B cell (primary cell): ENCODE measurements at regions not wholly inside any gene's neighbourhood (a gene's known extent, or its start where the extent isn't known, plus 50 kb on each side); places are given as distances from the start of the nearest gene placed in this dataset.
"Not testable (repeated sequence)": the region's sequence is repeated elsewhere in the genome, so short reads cannot be mapped to it uniquely, and the experiment has no call there.

Experiments
- ATAC-seq: fragments of 200-7000 bp; cut with Tn5 transposase; one replicate; pipeline ENCODE4 v1.10.0; 2021; ENCODE audit warnings: low read depth, mild to moderate bottlenecking, moderate number of reproducible peaks, moderate library complexity
- CTCF ChIA-PET: fragments of 350-600 bp; sonication (Branson Sonifier 250); formaldehyde crosslinking; loops from one replicate; lab custom pipeline; 2021; ENCODE audit warnings: antibody characterized with exemption, inconsistent platforms; lab: Charles Lee
- POLR2A ChIA-PET: fragments of 350-600 bp; sonication (Branson Sonifier 250); formaldehyde crosslinking; loops from one replicate; lab custom pipeline; 2021; ENCODE audit warnings: antibody characterized with exemption; lab: Charles Lee
- DNase-seq: peaks from one replicate; pipeline ENCODE4 v3.0.0; 2013
- H2AFZ ChIP-seq: 2 replicates; pipeline ENCODE4 v1.6.1; 2012; ENCODE audit warnings: mild to moderate bottlenecking, low read depth, low read length; ENCODE audit not compliant: insufficient read depth, poor library complexity, severe bottlenecking
- H3K27ac ChIP-seq, 2 donors: 1 replicate in 1 of 2; 2 replicates in 1 of 2; pipeline ENCODE4 v1.5.1; 2012 to 2013; ENCODE audit warnings: low read length in 2 of 2, mild to moderate bottlenecking in 2 of 2, moderate library complexity in 1 of 2
- H3K27me3 ChIP-seq, 4 experiments: fragments of 200-600 bp in 1 of 4; sonication (generic) in 1 of 4; replicated peaks in 1 of 4; 1 replicate in 2 of 4; 2 replicates in 2 of 4; pipeline versions ENCODE4 v1.6.1 to v1.7.0; 2013 to 2016; ENCODE audit warnings: low read length in 3 of 4, mild to moderate bottlenecking in 2 of 4, mixed read lengths in 1 of 4, moderate library complexity in 1 of 4; ENCODE audit not compliant: insufficient read depth in 4 of 4, control insufficient read depth in 3 of 4; ENCODE audit errors: control extremely low read depth in 1 of 4
- H3K36me3 ChIP-seq, 2 experiments: replicated peaks in 1 of 2; 1 replicate in 1 of 2; 2 replicates in 1 of 2; pipeline versions ENCODE4 v1.6.1 to v1.7.1; 2013; ENCODE audit warnings: low read length in 1 of 2; ENCODE audit not compliant: insufficient read depth in 2 of 2, control insufficient read depth in 1 of 2; ENCODE audit errors: control extremely low read depth in 1 of 2, extremely low read depth in 1 of 2
- H3K4me1 ChIP-seq, 2 donors: fragments of 200-600 bp in 1 of 2; sonication (generic) in 1 of 2; 1 replicate in 1 of 2; 2 replicates in 1 of 2; pipeline versions ENCODE4 v1.5.1 to v1.6.1; 2013 to 2017; ENCODE audit warnings: low read length in 2 of 2; ENCODE audit not compliant: control insufficient read depth in 2 of 2, insufficient read depth in 2 of 2
- H3K4me2 ChIP-seq: replicated peaks from 2 replicates; pipeline ENCODE3; 2012; ENCODE audit warnings: mild to moderate bottlenecking, low read depth, low read length; ENCODE audit not compliant: poor library complexity, severe bottlenecking
- H3K4me3 ChIP-seq, 5 experiments: fragments of 200-600 bp in 1 of 5; sonication (generic) in 1 of 5; 1 replicate in 3 of 5; 2 replicates in 2 of 5; pipeline versions ENCODE4 v1.5.1 to v1.7.0; 2011 to 2016; ENCODE audit warnings: low read length in 4 of 5, mild to moderate bottlenecking in 4 of 5, low read depth in 2 of 5, control low read depth in 1 of 5, moderate library complexity in 1 of 5; ENCODE audit not compliant: insufficient read depth in 1 of 5; ENCODE audit errors: control extremely low read depth in 1 of 5, extremely low read depth in 1 of 5
- H3K79me2 ChIP-seq: fragments of 200-600 bp; sonication (generic); one replicate; pipeline ENCODE4 v1.6.0; 2016; ENCODE audit warnings: low read length; ENCODE audit not compliant: control insufficient read depth, insufficient read depth
- H3K9ac ChIP-seq: fragments of 200-600 bp; sonication (generic); 2 replicates; pipeline ENCODE4 v1.6.1; 2017; ENCODE audit warnings: mild to moderate bottlenecking, low read length, moderate library complexity
- H3K9me3 ChIP-seq, 3 donors: one replicate each; pipeline versions ENCODE4 v1.6.1 to v1.7.1; 2013; ENCODE audit warnings: low read length in 2 of 3; ENCODE audit not compliant: control insufficient read depth in 2 of 3, insufficient read depth in 1 of 3; ENCODE audit errors: control extremely low read depth in 1 of 3
- H4K20me1 ChIP-seq: 2 replicates; pipeline ENCODE4 v1.6.0; 2012; ENCODE audit warnings: mild to moderate bottlenecking, low read length; ENCODE audit not compliant: insufficient read depth, control insufficient read depth, poor library complexity, severe bottlenecking
- H3K27ac Mint-ChIP-seq: one replicate; pipeline ENCODE4 v1.8.0; 2021; ENCODE audit warnings: mixed read lengths
- H3K27me3 Mint-ChIP-seq: one replicate; pipeline ENCODE4 v1.8.0; 2021; ENCODE audit warnings: mixed read lengths
- H3K4me1 Mint-ChIP-seq: one replicate; pipeline ENCODE4 v1.8.0; 2021; ENCODE audit warnings: mixed read lengths
- H3K4me3 Mint-ChIP-seq: one replicate; pipeline ENCODE4 v1.8.0; 2021; ENCODE audit warnings: mixed read lengths
- H3K9me3 Mint-ChIP-seq: one replicate; pipeline ENCODE4 v1.8.0; 2022; ENCODE audit warnings: mixed read lengths; ENCODE audit not compliant: insufficient read depth
- EZH2 ChIP-seq: IDR thresholded peaks from 2 replicates; pipeline ENCODE4 v1.6.1; 2012; ENCODE audit warnings: borderline replicate concordance, low read depth, mild to moderate bottlenecking, moderate library complexity, low read length; ENCODE audit not compliant: insufficient read depth, poor library complexity, severe bottlenecking
- WGBS: methylation state at CpG from one replicate; pipeline ENCODE4 v1.1.5; 2013; ENCODE audit warnings: missing lambda C conversion rate; ENCODE audit not compliant: insufficient coverage; 5-methylcytosine and 5-hydroxymethylcytosine counted together
- intact Hi-C: fragments of 100-400 bp; cut with micrococcal nuclease; formaldehyde crosslinking; loops from one replicate; pipeline ENCODE4 v1.10.0; 2022
- TF ChIP-seq, protein P1 (sequence below): fragments of 200-600 bp; IDR thresholded peaks from one replicate; pipeline ENCODE4 v1.8.0; 2022; ENCODE audit warnings: antibody characterized with exemption, mild to moderate bottlenecking

DNA sequence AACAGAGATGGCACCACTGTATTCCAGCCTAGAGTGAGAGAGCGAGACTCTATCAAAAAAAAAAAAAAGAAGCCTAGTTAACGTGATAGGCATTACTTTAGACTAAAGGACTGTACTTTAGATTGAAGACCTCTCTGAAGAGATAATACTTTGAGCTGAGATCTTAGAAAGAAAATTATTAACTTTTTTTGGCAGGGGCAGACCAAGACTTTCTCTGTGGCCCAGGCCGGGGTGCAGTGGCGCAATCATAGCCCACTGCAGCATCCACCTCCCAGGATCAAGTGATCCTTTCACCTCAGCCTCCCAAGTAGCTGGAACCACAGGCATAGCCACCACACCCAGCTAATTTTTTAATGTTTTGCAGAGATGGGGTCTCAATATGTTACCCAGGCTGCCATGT lies 75.7 kb upstream of the TNRC6A start:
- H3K27ac Mint-ChIP-seq, result no peak overlapping the region
- H3K27me3 Mint-ChIP-seq, result no peaks in the 10 kb centered on the region
- H3K27ac ChIP-seq, result no peak overlapping the region
- no peaks in the 10 kb centered on the region for H3K9me3 ChIP-seq
- TF ChIP-seq, protein P1, sequence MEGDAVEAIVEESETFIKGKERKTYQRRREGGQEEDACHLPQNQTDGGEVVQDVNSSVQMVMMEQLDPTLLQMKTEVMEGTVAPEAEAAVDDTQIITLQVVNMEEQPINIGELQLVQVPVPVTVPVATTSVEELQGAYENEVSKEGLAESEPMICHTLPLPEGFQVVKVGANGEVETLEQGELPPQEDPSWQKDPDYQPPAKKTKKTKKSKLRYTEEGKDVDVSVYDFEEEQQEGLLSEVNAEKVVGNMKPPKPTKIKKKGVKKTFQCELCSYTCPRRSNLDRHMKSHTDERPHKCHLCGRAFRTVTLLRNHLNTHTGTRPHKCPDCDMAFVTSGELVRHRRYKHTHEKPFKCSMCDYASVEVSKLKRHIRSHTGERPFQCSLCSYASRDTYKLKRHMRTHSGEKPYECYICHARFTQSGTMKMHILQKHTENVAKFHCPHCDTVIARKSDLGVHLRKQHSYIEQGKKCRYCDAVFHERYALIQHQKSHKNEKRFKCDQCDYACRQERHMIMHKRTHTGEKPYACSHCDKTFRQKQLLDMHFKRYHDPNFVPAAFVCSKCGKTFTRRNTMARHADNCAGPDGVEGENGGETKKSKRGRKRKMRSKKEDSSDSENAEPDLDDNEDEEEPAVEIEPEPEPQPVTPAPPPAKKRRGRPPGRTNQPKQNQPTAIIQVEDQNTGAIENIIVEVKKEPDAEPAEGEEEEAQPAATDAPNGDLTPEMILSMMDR, result no peak
- TF ChIP-seq EZH2, result no peak
- H3K27me3 ChIP-seq, result no peaks in the 10 kb centered on the region
- no peaks in the 10 kb centered on the region for H3K79me2 ChIP-seq
- no peak overlapping the region for H3K4me3 Mint-ChIP-seq
- WGBS, result 83% methylated on average over 4 of the region's 4 CpGs
- H3K4me3 ChIP-seq, result no peak overlapping the region
- DNase-seq, result no peak
- H2AFZ ChIP-seq, result no peak overlapping the region
- no peaks in the 10 kb centered on the region for H3K9me3 Mint-ChIP-seq
- H3K4me2 ChIP-seq, result no peak overlapping the region
- H4K20me1 ChIP-seq, result no peaks in the 10 kb centered on the region
- CTCF ChIA-PET, result no interaction called here
- ATAC-seq, result no peak
- H3K4me1 ChIP-seq, result no peaks in the 10 kb centered on the region
- intact Hi-C loops, result no loop called here
- POLR2A ChIA-PET, result no interaction called here
- H3K36me3 ChIP-seq, result no peaks in the 10 kb centered on the region
- no peaks in the 10 kb centered on the region for H3K4me1 Mint-ChIP-seq
- H3K9ac ChIP-seq, result no peak overlapping the region

DNA sequence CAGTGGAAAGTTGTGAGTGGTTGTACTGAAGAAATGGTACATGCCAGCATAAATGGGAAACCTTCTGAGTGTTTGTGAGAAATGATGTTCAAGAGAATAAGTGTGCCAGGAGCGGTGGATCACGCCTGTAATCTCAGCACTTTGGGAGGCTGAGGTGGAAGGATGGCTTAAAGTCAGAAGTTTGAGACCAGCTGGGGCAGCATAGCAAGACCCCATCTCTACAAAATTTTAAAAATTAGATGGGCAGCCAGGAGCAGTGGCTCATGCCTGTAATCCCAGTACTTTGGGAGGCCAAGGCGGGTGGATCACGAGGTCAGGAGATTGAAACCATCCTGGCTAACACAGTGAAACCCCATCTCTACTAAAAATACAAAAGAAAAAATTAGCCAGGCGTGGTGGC lies 63.5 kb upstream of the TNRC6A start:
- H3K9me3 ChIP-seq, H3K36me3 ChIP-seq, H3K4me3 Mint-ChIP-seq, H3K4me3 ChIP-seq, DNase-seq, H3K9me3 Mint-ChIP-seq, H3K79me2 ChIP-seq, H3K27me3 ChIP-seq, intact Hi-C loops, H3K27ac ChIP-seq, CTCF ChIA-PET, H4K20me1 ChIP-seq, ATAC-seq, H3K9ac ChIP-seq, H3K27ac Mint-ChIP-seq, POLR2A ChIA-PET, H2AFZ ChIP-seq, H3K4me2 ChIP-seq: not testable (repeated sequence)
- H3K4me1 ChIP-seq, result peaks cover 25 to 29% of the 10 kb centered on the region in 2 donors
- peaks cover 20% of the 10 kb centered on the region for H3K4me1 Mint-ChIP-seq
- peaks cover 12% of the 10 kb centered on the region for H3K27me3 Mint-ChIP-seq
- 100% methylated on average over 1 of the region's 5 CpGs for WGBS
